ENCODE measurements at regions not wholly inside any gene's neighbourhood (a gene's known extent, or its start where the extent isn't known, plus 50 kb on each side); places are given as distances from the start of the nearest gene placed in this dataset.
"Not testable (repeated sequence)": the region's sequence is repeated elsewhere in the genome, so short reads cannot be mapped to it uniquely, and the experiment has no call there.

DNA sequence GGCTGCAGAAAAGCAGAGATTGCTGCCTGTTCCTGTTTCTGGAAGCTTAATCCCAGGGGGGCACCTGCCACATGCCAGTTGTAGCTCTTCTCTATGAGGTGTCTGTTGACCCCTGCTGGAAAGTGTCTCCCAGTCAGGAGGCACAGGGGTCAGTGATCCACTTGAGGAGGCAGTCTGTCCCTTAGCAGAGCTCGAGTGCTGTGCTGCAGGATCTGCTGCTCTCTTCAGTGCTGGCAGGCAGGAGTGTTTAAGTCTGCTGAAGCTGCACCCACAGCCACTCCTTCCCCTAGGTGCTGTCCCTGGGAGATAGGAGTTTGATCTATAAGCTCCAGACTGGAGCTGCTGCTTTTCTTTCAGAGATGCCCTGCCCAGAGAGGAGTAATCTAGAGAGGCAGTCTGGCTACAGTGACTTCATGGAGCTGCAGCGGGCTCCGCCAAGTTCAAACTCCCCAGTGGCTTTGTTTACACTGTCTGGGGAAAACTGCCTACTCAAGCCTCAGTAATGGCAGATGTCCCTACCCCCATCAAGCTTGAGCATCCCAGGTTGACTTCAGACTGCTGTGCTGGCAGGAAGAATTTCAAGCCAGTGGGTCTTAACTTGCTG, 57.6 kb upstream of the CROT start:
- DNase-seq, result peak in 1 of 3 experiments; percentile 26

DNA sequence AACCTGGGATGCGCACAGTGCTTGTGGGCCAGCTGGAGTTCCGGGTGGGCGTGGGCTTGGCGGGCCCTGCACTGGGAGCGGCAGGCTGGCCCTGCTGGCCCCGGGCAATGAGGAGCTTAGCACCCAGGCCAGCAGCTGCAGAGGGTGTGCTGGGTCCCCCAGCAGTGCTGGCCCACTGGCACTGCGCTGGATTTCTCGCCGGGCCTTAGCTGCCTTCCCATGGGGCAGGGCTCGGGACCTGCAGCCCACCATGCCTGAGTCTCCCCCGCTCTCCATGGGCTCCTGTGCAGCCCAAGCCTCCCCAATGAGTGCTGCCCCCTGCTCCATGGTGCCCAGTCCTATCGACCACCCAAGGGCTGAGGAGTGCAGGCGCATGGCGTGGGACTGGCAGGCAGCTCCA, 56.7 kb upstream of the CROT start:
- DNase-seq, result not testable (repeated sequence)

DNA sequence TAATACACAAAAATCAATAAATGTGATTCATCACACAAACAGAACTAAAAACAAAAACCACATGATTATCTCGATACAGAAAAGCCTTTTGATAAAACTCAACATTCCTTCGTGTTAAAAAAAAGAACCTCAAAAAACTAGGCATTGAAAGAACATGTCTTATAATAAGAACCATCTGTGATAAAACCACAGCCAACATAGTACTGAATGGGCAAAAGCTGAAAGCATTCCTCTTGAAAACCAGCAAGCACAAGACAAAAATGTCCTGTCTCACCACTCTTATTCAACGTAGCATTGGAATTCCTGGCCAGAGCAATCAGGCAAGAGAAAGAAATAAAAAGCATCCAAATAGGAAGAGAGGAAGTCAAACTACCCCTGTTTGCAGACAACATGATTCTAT, 49.9 kb upstream of the CROT start:
- DNase-seq, result not testable (repeated sequence)
